Caco-2 (cell line): ENCODE measurements at regions not wholly inside any gene's neighbourhood (a gene's known extent, or its start where the extent isn't known, plus 50 kb on each side); places are given as distances from the start of the nearest gene placed in this dataset.

Experiments
- BruUV-seq: library from RNA; stranded (reverse); fragments of 400-500 nt; replicated peaks from 2 replicates; lab custom pipeline; 2021; lab: Mats Ljungman, UMichigan
- CTCF ChIA-PET: fragments of 300-600 bp; sonication (Branson Sonifier 250); formaldehyde crosslinking; loops from one replicate; lab custom pipeline; 2022; ENCODE audit warnings: antibody characterized with exemption; lab: Charles Lee
- POLR2A ChIA-PET: fragments of 300-600 bp; sonication (Branson Sonifier 250); formaldehyde crosslinking; loops from one replicate; lab custom pipeline; 2022; ENCODE audit warnings: antibody characterized with exemption; lab: Charles Lee
- DNase-seq, 2 experiments: peaks; one replicate each; pipeline versions ENCODE4 v3.0.0 to v3.0.0-alpha.2; 2020 to 2022
- H3K27me3 ChIP-seq: replicated peaks from 2 replicates; pipeline ENCODE4 v1.6.0; 2011; ENCODE audit warnings: low read length; ENCODE audit not compliant: control insufficient read depth, insufficient read depth
- H3K36me3 ChIP-seq: 2 replicates; pipeline ENCODE4 v1.5.1; 2011; ENCODE audit warnings: low read length; ENCODE audit not compliant: control insufficient read depth, insufficient read depth
- H3K4me1 ChIP-seq: fragments of 250-450 bp; sonication (Bioruptor Pico); 2 replicates; pipeline ENCODE4 v1.5.1; 2020; ENCODE audit warnings: mild to moderate bottlenecking
- H3K4me3 ChIP-seq: 2 replicates; pipeline ENCODE4 v1.5.1; 2011; ENCODE audit warnings: low read depth, mild to moderate bottlenecking, control low read depth, low read length
- H3K9me3 ChIP-seq: fragments of 250-450 bp; sonication (Bioruptor Pico); 2 replicates; pipeline ENCODE4 v1.5.1; 2020; ENCODE audit warnings: mild to moderate bottlenecking, moderate library complexity
- H3K27ac Mint-ChIP-seq: one replicate; pipeline ENCODE4 v1.8.0; 2022; ENCODE audit warnings: mixed read lengths; ENCODE audit not compliant: unreplicated experiment
- H3K27me3 Mint-ChIP-seq: one replicate; pipeline ENCODE4 v1.8.0; 2022; ENCODE audit warnings: mixed read lengths; ENCODE audit not compliant: insufficient read depth, unreplicated experiment
- H3K36me3 Mint-ChIP-seq: one replicate; pipeline ENCODE4 v1.8.0; 2022; ENCODE audit warnings: mild to moderate bottlenecking, mixed read lengths; ENCODE audit not compliant: insufficient read depth, unreplicated experiment
- H3K4me1 Mint-ChIP-seq: one replicate; pipeline ENCODE4 v1.8.0; 2022; ENCODE audit warnings: low read depth, mixed read lengths; ENCODE audit not compliant: unreplicated experiment
- H3K4me3 Mint-ChIP-seq: one replicate; pipeline ENCODE4 v1.8.0; 2022; ENCODE audit warnings: mild to moderate bottlenecking, moderate library complexity, mixed read lengths; ENCODE audit not compliant: unreplicated experiment
- H3K9me3 Mint-ChIP-seq: one replicate; pipeline ENCODE4 v1.8.0; 2022; ENCODE audit warnings: mixed read lengths; ENCODE audit not compliant: unreplicated experiment
- CTCF ChIP-seq, 2 experiments: fragments of 200-600 bp in 1 of 2; IDR thresholded peaks; 1 replicate in 1 of 2; 2 replicates in 1 of 2; pipeline versions ENCODE4 v1.5.1 to v1.8.0; 2011 to 2022; ENCODE audit warnings: antibody characterized with exemption in 1 of 2, control low read depth in 1 of 2, inconsistent platforms in 1 of 2, low read depth in 1 of 2, low read length in 1 of 2, mild to moderate bottlenecking in 1 of 2, moderate library complexity in 1 of 2; ENCODE audit not compliant: insufficient read depth in 1 of 2, severe bottlenecking in 1 of 2, unreplicated experiment in 1 of 2
- intact Hi-C: fragments of 100-400 bp; cut with micrococcal nuclease; formaldehyde crosslinking; loops from one replicate; pipeline ENCODE4 v1.10.0; 2022; ENCODE audit not compliant: unreplicated experiment

GRCh38 chr1:234897754-234898454 is 230.7 kb downstream of the TOMM20 start:
- Mint-ChIP-seq H3K4me1 (peaks cover 7% of the 10 kb centered on the region), H3K27me3 (no peaks in the 10 kb centered on the region), H3K36me3 (no peaks in the 10 kb centered on the region), H3K4me3 (no peak overlapping the region), H3K9me3 (no peaks in the 10 kb centered on the region), H3K27ac (no peak overlapping the region)
- TF ChIP-seq CTCF (IDR thresholded peaks at IDR 0.05; ENCODE audit: insufficient read depth in 1 of 2, low read depth in 1 of 2, low read length in 1 of 2, severe bottlenecking in 1 of 2, unreplicated experiment in 1 of 2), result no peak
- no peaks in the 10 kb centered on the region for H3K27me3 ChIP-seq
- H3K9me3 ChIP-seq, result no peaks in the 10 kb centered on the region
- POLR2A ChIA-PET, result no interaction called here
- H3K36me3 ChIP-seq, result no peaks in the 10 kb centered on the region
- intact Hi-C loops, result loop anchor here (10.0 kb wide), 1 partner anchor 187 kb away; no protein-coding TSS in a partner anchor
- no peak for DNase-seq
- no peak overlapping the region for H3K4me3 ChIP-seq
- no TSS peak for BruUV-seq
- peaks cover 10% of the 10 kb centered on the region for H3K4me1 ChIP-seq
- CTCF ChIA-PET, result no interaction called here

GRCh38 chr1:234897390-234897749 is 231.3 kb downstream of the TOMM20 start:
- CTCF ChIA-PET, result no interaction called here
- peaks cover 11% of the 10 kb centered on the region for H3K4me1 ChIP-seq
- no TSS peak for BruUV-seq
- TF ChIP-seq CTCF (IDR thresholded peaks at IDR 0.05; ENCODE audit: insufficient read depth in 1 of 2, low read depth in 1 of 2, low read length in 1 of 2, severe bottlenecking in 1 of 2, unreplicated experiment in 1 of 2), result no peak
- H3K27me3 Mint-ChIP-seq, result no peaks in the 10 kb centered on the region
- H3K27ac Mint-ChIP-seq, result no peak overlapping the region
- no peaks in the 10 kb centered on the region for H3K36me3 ChIP-seq
- H3K9me3 Mint-ChIP-seq, result no peaks in the 10 kb centered on the region
- POLR2A ChIA-PET, result no interaction called here
- no peaks in the 10 kb centered on the region for H3K27me3 ChIP-seq
- intact Hi-C loops, result loop anchor here (10.0 kb wide), 1 partner anchor 187 kb away; no protein-coding TSS in a partner anchor
- peaks cover 8% of the 10 kb centered on the region for H3K4me1 Mint-ChIP-seq
- no peak overlapping the region for H3K4me3 ChIP-seq
- no peaks in the 10 kb centered on the region for H3K36me3 Mint-ChIP-seq
- no peaks in the 10 kb centered on the region for H3K9me3 ChIP-seq
- H3K4me3 Mint-ChIP-seq, result no peak overlapping the region
- DNase-seq, result no peak

GRCh38 chr1:234896477-234897389 is 231.9 kb downstream of the TOMM20 start:
- TF ChIP-seq CTCF (IDR thresholded peaks at IDR 0.05; ENCODE audit: insufficient read depth in 1 of 2, low read depth in 1 of 2, low read length in 1 of 2, severe bottlenecking in 1 of 2, unreplicated experiment in 1 of 2), result no peak
- DNase-seq, result no peak
- H3K27ac Mint-ChIP-seq, result no peak overlapping the region
- ChIA-PET POLR2A (no interaction called here), CTCF (no interaction called here)
- no peaks in the 10 kb centered on the region for H3K27me3 Mint-ChIP-seq
- Histone ChIP-seq H3K27me3 (no peaks in the 10 kb centered on the region), H3K4me3 (no peak overlapping the region), H3K36me3 (no peaks in the 10 kb centered on the region), H3K4me1 (peaks cover 18% of the 10 kb centered on the region), H3K9me3 (no peaks in the 10 kb centered on the region)
- intact Hi-C loops, result loop anchor here (10.0 kb wide), 1 partner anchor 188 kb away; no protein-coding TSS in a partner anchor
- no TSS peak for BruUV-seq
- H3K9me3 Mint-ChIP-seq, result no peaks in the 10 kb centered on the region
- H3K4me3 Mint-ChIP-seq, result no peak overlapping the region
- peaks cover 13% of the 10 kb centered on the region for H3K4me1 Mint-ChIP-seq
- H3K36me3 Mint-ChIP-seq, result no peaks in the 10 kb centered on the region
